Memory B cell (primary cell): ENCODE measurements at regions not wholly inside any gene's neighbourhood (a gene's known extent, or its start where the extent isn't known, plus 50 kb on each side); places are given as distances from the start of the nearest gene placed in this dataset.

Experiments
- ATAC-seq: fragments of 150-1000 bp; cut with Tn5 transposase; 2 replicates; pipeline ENCODE4 v1.10.0; 2021; ENCODE audit warnings: low read depth, mild to moderate bottlenecking, moderate library complexity
- DNase-seq, 2 donors: peaks; one replicate each; pipeline ENCODE4 v3.0.0; 2022; ENCODE audit warnings: low spot score in 2 of 2
- H3K27ac Mint-ChIP-seq: one replicate; pipeline ENCODE4 v1.8.0; 2022; ENCODE audit warnings: mild to moderate bottlenecking, moderate library complexity, mixed read lengths
- H3K27me3 Mint-ChIP-seq: one replicate; pipeline ENCODE4 v1.8.0; 2022; ENCODE audit warnings: mixed read lengths
- H3K36me3 Mint-ChIP-seq: one replicate; pipeline ENCODE4 v1.8.0; 2022; ENCODE audit warnings: mild to moderate bottlenecking, mixed read lengths
- H3K4me1 Mint-ChIP-seq: one replicate; pipeline ENCODE4 v1.8.0; 2022; ENCODE audit warnings: mixed read lengths
- H3K4me3 Mint-ChIP-seq: one replicate; pipeline ENCODE4 v1.8.0; 2022; ENCODE audit warnings: mild to moderate bottlenecking, moderate library complexity, mixed read lengths
- H3K9me3 Mint-ChIP-seq: one replicate; pipeline ENCODE4 v1.8.0; 2022; ENCODE audit warnings: mixed read lengths

- H3K27ac Mint-ChIP-seq: no peak overlapping the region
- H3K36me3 Mint-ChIP-seq: no peaks in the 10 kb centered on the region
- H3K9me3 Mint-ChIP-seq: peaks cover 4% of the 10 kb centered on the region
- DNase-seq (no peak), ATAC-seq (no peak)
- no peaks in the 10 kb centered on the region for H3K27me3 Mint-ChIP-seq
- no peak overlapping the region for H3K4me3 Mint-ChIP-seq
- no peaks in the 10 kb centered on the region for H3K4me1 Mint-ChIP-seq
Measured at GRCh38 chr13:107241381-107241780, 673.4 kb upstream of the ARGLU1 start.

- no peak overlapping the region for H3K27ac Mint-ChIP-seq
- H3K9me3 Mint-ChIP-seq: peaks cover 4% of the 10 kb centered on the region
- H3K4me1 Mint-ChIP-seq: no peaks in the 10 kb centered on the region
- H3K27me3 Mint-ChIP-seq: no peaks in the 10 kb centered on the region
- ATAC-seq: no peak
- no peak overlapping the region for H3K4me3 Mint-ChIP-seq
- no peak for DNase-seq
- H3K36me3 Mint-ChIP-seq: no peaks in the 10 kb centered on the region
Measured at GRCh38 chr13:107239213-107239612, 671.3 kb upstream of the ARGLU1 start.

GRCh38 chr13:107238262-107238981 lies 670.5 kb upstream of the ARGLU1 start:
- Mint-ChIP-seq H3K36me3 (no peaks in the 10 kb centered on the region), H3K4me3 (no peak overlapping the region), H3K4me1 (no peaks in the 10 kb centered on the region), H3K27me3 (no peaks in the 10 kb centered on the region), H3K9me3 (peaks cover 4% of the 10 kb centered on the region), H3K27ac (no peak overlapping the region)
- ATAC-seq: no peak
- no peak for DNase-seq

DNA sequence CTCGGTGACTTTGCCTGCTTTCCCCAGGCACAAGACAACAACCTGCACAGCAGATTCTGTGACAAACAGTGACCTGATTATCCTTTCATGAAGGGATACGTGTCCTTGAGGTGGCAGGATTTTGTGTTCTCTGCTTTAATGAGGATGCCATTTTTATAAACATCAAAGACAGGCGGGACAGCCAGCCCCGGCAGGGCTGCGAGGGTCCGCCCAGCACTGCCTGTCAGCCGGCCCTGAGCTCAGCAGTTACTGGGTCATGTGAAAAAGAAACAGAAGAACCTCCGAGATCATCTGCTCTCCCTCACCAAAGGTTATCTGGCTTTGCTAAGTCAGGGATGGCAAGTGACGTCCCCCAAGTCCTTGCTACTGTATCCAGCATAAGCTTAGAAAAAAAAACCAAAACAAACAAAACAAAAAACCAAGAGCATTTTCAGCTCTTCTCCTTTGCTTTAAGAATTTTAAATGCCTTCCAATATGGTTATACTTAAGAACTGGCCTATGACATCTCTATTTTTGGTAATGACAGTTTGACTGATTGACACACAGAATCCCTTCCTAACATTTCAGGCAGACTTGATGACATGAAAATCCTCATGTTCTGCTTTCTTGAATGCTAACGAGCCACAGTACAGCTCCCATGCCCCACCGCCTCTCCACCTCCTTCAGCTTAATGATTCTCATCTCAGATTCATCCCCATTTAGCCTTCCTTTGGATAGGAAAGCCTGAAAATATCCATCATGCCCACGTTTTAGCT lies 666.6 kb upstream of the ARGLU1 start:
- Mint-ChIP-seq H3K27ac (no peak overlapping the region), H3K27me3 (no peaks in the 10 kb centered on the region), H3K4me3 (no peak overlapping the region), H3K36me3 (no peaks in the 10 kb centered on the region), H3K4me1 (no peaks in the 10 kb centered on the region), H3K9me3 (peaks cover 5% of the 10 kb centered on the region)
- ATAC-seq: no peak
- DNase-seq: no peak

DNA sequence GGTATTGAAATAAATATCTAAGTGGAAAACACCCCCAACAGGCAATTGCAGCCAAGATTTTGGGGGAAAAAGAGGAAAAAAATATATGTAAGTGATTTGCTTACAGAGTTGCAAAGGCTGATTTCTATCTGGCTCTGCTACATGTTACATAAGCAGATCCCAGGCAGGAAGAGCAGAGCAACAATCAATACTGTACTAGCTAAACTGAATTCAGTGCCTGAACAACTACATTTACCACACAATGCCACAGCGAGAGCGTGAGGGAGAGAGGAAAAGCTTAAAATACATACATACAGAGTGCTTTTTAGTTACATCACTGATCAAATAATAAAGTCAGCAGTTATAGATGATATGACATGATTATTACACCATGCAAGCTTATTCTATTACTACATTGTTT lies 665.6 kb upstream of the ARGLU1 start:
- Mint-ChIP-seq H3K4me1 (no peaks in the 10 kb centered on the region), H3K4me3 (no peak overlapping the region), H3K27me3 (no peaks in the 10 kb centered on the region), H3K27ac (no peak overlapping the region), H3K36me3 (no peaks in the 10 kb centered on the region), H3K9me3 (peaks cover 3% of the 10 kb centered on the region)
- ATAC-seq: no peak
- no peak for DNase-seq

GRCh38 chr13:107231944-107232343 lies 664.0 kb upstream of the ARGLU1 start:
- DNase-seq (no peak), ATAC-seq (no peak)
- H3K9me3 Mint-ChIP-seq: peaks cover 3% of the 10 kb centered on the region
- H3K27ac Mint-ChIP-seq: no peak overlapping the region
- H3K4me3 Mint-ChIP-seq: no peak overlapping the region
- no peaks in the 10 kb centered on the region for H3K27me3 Mint-ChIP-seq
- no peaks in the 10 kb centered on the region for H3K4me1 Mint-ChIP-seq
- H3K36me3 Mint-ChIP-seq: no peaks in the 10 kb centered on the region

- no peak overlapping the region for H3K27ac Mint-ChIP-seq
- H3K27me3 Mint-ChIP-seq: no peaks in the 10 kb centered on the region
- H3K4me3 Mint-ChIP-seq: no peak overlapping the region
- no peak for ATAC-seq
- H3K36me3 Mint-ChIP-seq: no peaks in the 10 kb centered on the region
- no peak for DNase-seq
- no peaks in the 10 kb centered on the region for H3K4me1 Mint-ChIP-seq
- no peaks in the 10 kb centered on the region for H3K9me3 Mint-ChIP-seq
Measured at GRCh38 chr13:107223867-107224266, 655.9 kb upstream of the ARGLU1 start.

- Mint-ChIP-seq H3K4me1 (no peaks in the 10 kb centered on the region), H3K27me3 (no peaks in the 10 kb centered on the region), H3K27ac (no peak overlapping the region), H3K4me3 (no peak overlapping the region), H3K9me3 (no peaks in the 10 kb centered on the region), H3K36me3 (no peaks in the 10 kb centered on the region)
- DNase-seq (no peak), ATAC-seq (no peak)
Measured at GRCh38 chr13:107222597-107222996, 654.7 kb upstream of the ARGLU1 start.

DNA sequence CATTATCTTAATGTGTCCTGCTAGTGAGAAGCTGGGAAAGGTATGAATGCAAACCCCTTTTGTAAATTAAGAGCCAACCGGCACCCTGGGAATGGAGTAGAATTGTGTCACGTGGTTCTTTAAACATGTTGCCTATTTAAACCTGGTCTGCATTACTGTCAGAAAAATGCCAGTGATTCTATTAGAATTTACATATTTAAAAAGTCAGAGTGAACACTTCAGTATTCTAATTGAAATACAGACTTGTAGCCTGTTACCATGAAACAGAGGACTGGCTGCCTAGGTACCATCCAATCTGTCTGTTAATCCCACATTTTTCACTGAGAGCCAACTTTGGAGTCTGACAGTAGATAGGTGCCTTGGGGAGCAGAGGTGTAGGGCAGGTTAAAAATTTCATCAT lies 652.3 kb upstream of the ARGLU1 start:
- H3K4me1 Mint-ChIP-seq: no peaks in the 10 kb centered on the region
- ATAC-seq (no peak), DNase-seq (no peak)
- no peak overlapping the region for H3K4me3 Mint-ChIP-seq
- no peaks in the 10 kb centered on the region for H3K36me3 Mint-ChIP-seq
- no peaks in the 10 kb centered on the region for H3K9me3 Mint-ChIP-seq
- H3K27me3 Mint-ChIP-seq: no peaks in the 10 kb centered on the region
- H3K27ac Mint-ChIP-seq: no peak overlapping the region

DNA sequence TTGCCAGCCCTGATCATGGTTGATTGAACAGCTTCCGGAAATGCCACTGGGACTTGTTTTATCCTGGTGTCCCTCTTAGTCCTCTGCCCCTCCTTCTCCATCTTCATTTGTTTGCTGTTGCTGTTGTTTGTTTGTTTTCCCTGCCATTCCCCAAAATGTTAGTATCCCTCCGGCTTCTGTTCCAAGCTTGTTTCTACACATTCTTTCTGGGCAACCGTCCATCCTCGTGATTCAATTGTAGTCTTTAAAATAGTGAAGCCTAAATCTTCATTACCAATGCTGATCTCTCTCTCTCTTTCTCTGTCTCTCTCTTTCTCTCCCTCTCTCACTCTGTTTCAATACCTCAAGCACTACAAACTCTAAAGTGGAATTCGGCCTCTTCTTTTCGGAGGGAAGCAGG lies 649.3 kb upstream of the ARGLU1 start:
- H3K4me3 Mint-ChIP-seq: no peak overlapping the region
- H3K27me3 Mint-ChIP-seq: no peaks in the 10 kb centered on the region
- H3K36me3 Mint-ChIP-seq: no peaks in the 10 kb centered on the region
- DNase-seq (no peak), ATAC-seq (no peak)
- H3K27ac Mint-ChIP-seq: no peak overlapping the region
- H3K9me3 Mint-ChIP-seq: no peaks in the 10 kb centered on the region
- no peaks in the 10 kb centered on the region for H3K4me1 Mint-ChIP-seq

DNA sequence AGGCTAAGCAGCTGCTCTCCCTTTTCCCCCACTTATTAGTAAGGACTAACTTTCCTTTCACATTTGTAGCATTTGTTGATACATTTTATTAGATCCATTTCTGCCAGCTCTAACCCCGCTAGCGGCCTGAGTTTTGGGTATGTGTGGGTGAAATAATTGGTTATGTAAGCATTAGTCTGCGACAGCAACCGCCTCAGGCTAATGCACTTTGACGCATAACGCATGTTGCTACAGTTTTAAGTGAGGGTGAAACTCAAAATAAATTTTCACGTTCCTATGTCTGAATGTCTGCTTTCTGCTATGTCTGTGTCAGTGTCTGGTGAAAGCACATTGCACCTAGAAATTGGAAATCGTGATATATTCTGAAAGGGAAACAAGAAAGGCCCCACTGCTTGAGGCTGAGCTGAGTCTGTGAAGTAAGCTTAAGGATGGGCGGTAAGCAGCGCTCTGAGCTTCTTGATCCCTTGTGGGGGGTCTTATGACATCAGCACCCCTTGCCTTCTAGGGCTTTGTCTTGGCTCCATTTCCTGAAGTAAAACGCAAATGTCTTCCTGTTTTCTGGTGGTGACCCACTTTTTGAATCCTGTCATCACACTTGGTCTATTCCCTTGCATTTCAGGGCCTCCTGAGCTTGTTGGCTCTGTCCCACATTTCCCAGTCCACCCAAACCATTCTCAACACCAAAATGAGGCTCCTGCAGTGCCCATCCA lies 648.3 kb upstream of the ARGLU1 start:
- Mint-ChIP-seq H3K27ac (no peak overlapping the region), H3K4me3 (no peak overlapping the region)
- no peak for DNase-seq

GRCh38 chr13:107211073-107211472 lies 643.1 kb upstream of the ARGLU1 start:
- Mint-ChIP-seq H3K27me3 (no peaks in the 10 kb centered on the region), H3K9me3 (no peaks in the 10 kb centered on the region), H3K4me3 (no peak overlapping the region), H3K4me1 (no peaks in the 10 kb centered on the region), H3K27ac (no peak overlapping the region), H3K36me3 (no peaks in the 10 kb centered on the region)
- DNase-seq (peak in 1 of 2 donors; percentile 13), ATAC-seq (no peak)

More for the DNA sequence above, 648.3 kb upstream of the ARGLU1 start:
- H3K4me1 Mint-ChIP-seq: no peaks in the 10 kb centered on the region
- no peak for ATAC-seq
- no peaks in the 10 kb centered on the region for H3K36me3 Mint-ChIP-seq
- no peaks in the 10 kb centered on the region for H3K27me3 Mint-ChIP-seq
- no peaks in the 10 kb centered on the region for H3K9me3 Mint-ChIP-seq

- no peaks in the 10 kb centered on the region for H3K36me3 Mint-ChIP-seq
- no peaks in the 10 kb centered on the region for H3K4me1 Mint-ChIP-seq
- no peak overlapping the region for H3K27ac Mint-ChIP-seq
- H3K9me3 Mint-ChIP-seq: no peaks in the 10 kb centered on the region
- ATAC-seq: no peak
- H3K4me3 Mint-ChIP-seq: no peak overlapping the region
- DNase-seq: no peak
- no peaks in the 10 kb centered on the region for H3K27me3 Mint-ChIP-seq
Measured at GRCh38 chr13:107210723-107211030, 642.7 kb upstream of the ARGLU1 start.

- H3K27me3 Mint-ChIP-seq: no peaks in the 10 kb centered on the region
- no peak overlapping the region for H3K4me3 Mint-ChIP-seq
- no peaks in the 10 kb centered on the region for H3K9me3 Mint-ChIP-seq
- H3K36me3 Mint-ChIP-seq: no peaks in the 10 kb centered on the region
- ATAC-seq (no peak), DNase-seq (no peak)
- H3K27ac Mint-ChIP-seq: no peak overlapping the region
- no peaks in the 10 kb centered on the region for H3K4me1 Mint-ChIP-seq
Measured at GRCh38 chr13:107209824-107210722, 642.1 kb upstream of the ARGLU1 start.
